GM21367 (cell line): ENCODE measurements at regions not wholly inside any gene's neighbourhood (a gene's known extent, or its start where the extent isn't known, plus 50 kb on each side); places are given as distances from the start of the nearest gene placed in this dataset.

Experiments used
- ATAC-seq: cut with Tn5 transposase; IDR thresholded peaks from one replicate; pipeline ENCODE4 v1.9.1; 2021; ENCODE audit not compliant: unreplicated experiment

DNA sequence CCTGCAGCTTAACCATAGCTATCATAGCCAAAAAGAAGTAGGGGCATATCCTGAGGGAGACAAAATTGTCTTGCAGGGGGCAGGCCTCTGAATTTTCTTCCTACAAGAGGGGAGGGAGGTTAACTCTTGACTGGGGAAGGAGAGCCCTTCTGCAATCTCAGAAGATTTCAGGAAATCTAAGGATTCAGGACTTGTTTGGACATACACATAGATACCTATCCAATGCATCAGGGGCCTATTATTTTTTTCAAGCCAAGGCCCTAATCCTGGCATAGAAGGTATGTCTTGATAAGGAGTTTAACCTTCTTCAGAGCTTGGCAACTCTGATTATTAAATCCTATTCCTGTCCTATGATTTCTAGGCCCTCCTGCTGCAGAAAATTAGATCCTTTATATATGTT lies 375.1 kb upstream of the ACTBL2 start:
- ATAC-seq, result no peak

DNA sequence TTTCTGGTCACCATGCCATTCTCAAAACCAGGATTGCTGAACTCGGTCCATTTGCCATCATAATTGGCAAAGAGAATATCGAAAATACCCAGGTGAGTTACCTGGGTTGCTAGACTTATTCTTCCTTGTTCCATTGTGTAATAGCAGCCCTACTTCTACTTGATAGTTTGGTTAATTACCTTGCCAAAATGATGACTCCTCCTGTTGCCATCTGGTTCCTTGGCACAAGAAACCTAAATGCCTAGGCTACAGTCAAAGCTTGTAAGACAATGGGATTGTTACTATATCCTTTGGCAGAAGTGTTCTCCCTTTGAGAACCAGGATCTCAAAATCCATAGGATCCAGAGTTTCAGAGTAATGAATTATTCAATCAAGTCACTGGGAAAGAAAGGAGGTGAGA lies 373.2 kb upstream of the ACTBL2 start:
- no peak for ATAC-seq

GRCh38 chr5:57853929-57854697 lies 371.5 kb upstream of the ACTBL2 start:
- no peak for ATAC-seq

GRCh38 chr5:57850109-57850508 lies 367.5 kb upstream of the ACTBL2 start:
- ATAC-seq, result no peak

GRCh38 chr5:57845025-57845424 lies 362.4 kb upstream of the ACTBL2 start:
- no peak for ATAC-seq

- ATAC-seq, result no peak
These were observed 361.8 kb upstream of the ACTBL2 start for GRCh38 chr5:57844410-57844809.

- no peak for ATAC-seq
These were observed 360.4 kb upstream of the ACTBL2 start for GRCh38 chr5:57843059-57843367.

GRCh38 chr5:57842364-57843058 lies 359.9 kb upstream of the ACTBL2 start:
- no peak for ATAC-seq

DNA sequence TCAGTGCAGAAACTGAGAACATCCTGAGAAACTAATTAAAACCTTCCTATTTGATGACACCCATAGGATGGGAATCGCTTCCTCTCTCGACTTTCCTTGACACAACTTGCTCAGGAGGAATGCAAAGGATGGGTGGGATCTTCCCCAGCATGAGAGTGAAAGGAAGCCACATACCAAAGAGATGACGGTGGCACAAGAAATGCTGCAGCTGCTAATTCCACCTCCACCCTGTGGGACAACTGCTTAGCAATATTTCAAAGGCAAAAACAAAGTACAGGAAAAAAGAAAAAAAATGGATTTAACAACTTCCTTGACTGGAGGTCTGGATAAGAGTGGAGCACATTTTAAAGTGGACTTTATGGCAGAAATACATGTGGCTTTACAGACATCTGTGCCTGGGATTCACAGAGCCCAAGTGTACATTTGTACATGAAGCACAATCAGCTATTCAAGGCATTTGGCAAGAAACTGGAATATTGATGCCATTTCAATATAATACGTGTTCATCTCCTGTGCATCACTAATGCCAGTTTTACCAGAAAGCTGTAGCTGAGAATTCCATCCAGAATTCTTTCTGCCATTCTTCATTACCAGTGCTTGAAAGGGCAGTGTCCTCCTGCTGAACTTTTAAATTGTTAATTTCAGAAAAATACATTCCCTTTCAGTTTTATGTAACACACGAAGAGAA lies 359.2 kb upstream of the ACTBL2 start:
- no peak for ATAC-seq

DNA sequence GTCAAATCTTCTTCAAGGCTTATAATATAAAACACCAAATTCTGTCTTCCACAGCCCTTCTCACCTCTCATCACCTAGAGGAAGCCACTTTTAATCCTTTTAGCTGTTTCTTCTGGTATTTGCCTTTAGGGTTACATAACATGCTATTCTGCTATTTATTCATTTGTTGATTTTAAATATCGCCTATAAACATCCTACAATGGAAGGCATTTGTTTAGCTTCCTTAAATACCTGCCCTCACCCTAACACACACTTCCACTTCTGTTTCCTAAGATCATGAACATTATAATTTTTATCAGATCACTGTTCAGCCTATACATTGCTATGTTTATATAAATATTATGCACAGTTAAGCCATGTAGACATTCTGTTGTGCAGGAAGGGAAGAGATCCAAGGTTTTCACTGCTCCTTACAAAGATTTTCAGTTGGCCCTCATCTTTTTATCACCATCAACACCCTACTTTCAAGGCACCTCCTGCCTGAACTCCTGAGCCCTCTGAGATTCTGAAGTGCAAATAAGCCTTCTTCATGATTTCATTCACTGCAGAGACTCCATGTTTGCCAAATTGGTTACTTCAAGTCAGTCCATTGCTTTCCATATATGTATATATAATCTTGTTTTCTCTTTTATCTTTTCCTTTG lies 356.9 kb upstream of the ACTBL2 start:
- no peak for ATAC-seq

DNA sequence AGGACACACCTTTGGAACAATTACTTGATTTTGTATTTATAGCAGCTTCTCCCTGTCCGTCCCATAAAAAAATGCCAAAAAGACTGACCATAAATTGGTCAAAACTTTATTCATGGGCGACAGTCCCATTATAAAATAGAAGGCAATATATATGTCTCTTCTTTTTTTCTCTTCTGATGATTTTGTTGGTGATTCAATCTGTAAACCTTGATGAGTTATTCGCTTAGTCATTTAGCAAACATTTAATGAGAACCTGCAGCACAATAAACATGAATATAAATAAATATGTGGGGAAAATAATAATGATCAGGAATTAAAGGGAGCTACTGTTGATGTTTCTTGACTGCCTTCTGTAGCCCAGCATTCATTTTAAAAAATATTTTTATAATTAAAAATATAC lies 356.4 kb upstream of the ACTBL2 start:
- ATAC-seq, result no peak

DNA sequence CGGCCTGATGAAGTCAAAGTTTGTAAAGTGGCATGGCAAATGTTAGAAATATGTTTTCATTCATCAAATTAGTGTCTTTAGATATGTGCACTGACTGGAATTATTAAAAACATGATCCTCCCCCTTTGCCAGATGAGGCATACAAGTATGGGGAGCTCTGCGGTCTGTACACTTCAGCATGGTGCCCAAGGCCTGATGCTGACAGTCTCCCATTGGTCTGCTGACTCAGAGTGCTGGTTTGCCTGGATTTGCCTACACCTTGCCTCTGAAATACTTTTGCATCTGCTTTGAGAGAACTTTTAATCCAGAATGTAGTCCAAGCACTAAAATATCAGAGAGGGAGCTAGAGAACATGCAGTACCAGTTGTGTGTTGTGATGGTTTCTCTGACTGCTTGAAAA lies 354.3 kb upstream of the ACTBL2 start:
- no peak for ATAC-seq

DNA sequence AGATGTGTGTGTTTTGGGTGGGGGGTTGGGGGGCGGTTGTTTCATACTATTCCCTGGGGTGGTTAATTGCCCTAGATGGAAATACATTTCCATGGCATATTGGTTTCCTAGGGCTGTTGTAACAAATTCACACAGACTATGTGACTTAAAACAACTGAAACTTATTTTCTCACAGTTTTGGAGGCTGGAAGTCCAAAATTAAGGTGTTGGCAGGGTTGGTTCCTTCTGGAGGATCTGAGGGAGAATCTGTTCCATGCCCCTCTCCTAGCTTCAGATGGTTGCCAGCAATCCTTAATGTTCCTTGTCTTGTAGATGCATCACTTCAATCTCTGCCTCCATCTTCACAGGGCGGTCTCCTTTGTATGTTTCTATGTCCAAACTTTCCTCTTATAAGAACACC lies 353.7 kb upstream of the ACTBL2 start:
- no peak for ATAC-seq

GRCh38 chr5:57834829-57835608 lies 352.4 kb upstream of the ACTBL2 start:
- ATAC-seq, result no peak

DNA sequence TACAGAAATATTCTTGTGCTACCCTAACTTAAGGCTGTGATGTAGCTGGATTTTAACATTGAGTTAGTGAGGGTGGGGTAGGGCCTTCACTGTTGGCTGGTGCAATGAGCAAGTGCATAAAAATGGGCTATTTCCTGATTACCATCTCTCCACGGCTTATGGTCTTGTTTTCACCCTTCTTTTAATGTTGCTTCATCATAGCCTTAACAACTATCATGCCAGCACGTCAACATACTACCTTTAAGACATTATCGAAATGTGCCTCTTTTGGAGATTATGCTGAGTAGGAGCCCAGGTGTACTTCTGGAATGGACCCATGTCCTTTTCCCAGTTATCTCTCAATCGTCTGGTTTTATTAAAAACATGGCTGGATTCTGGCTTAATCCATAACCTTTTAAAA lies 350.9 kb upstream of the ACTBL2 start:
- ATAC-seq, result no peak

- no peak for ATAC-seq
These were observed 350.3 kb upstream of the ACTBL2 start for GRCh38 chr5:57832875-57833274.

DNA sequence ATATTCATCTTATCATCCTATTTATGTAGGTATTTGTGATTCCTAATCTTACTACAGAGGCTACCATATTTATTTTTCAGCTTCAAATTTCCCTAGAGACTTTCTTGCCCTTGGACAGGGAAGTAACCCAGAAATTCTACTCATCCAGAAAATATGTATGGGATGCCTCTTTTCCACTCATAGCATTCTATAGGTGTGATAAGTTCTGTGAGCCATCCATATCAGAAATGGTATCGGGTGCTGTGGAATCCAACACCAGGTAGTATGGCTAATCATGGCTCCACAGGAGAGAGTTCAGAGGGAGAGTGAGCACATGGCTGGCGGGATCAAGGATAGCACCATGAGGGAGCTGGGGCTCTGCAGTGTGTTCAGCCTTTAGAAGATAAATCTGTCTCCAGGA lies 349.3 kb upstream of the ACTBL2 start:
- no peak for ATAC-seq

GRCh38 chr5:57831090-57831489 lies 348.5 kb upstream of the ACTBL2 start:
- no peak for ATAC-seq

GRCh38 chr5:57828221-57828620 lies 345.6 kb upstream of the ACTBL2 start:
- ATAC-seq, result no peak

GRCh38 chr5:57825031-57825686 lies 342.5 kb upstream of the ACTBL2 start:
- no peak for ATAC-seq

- ATAC-seq, result no peak
These were observed 342.0 kb upstream of the ACTBL2 start for GRCh38 chr5:57824623-57825022.
